MM.1S (cell line): ENCODE measurements at regions not wholly inside any gene's neighbourhood (a gene's known extent, or its start where the extent isn't known, plus 50 kb on each side); places are given as distances from the start of the nearest gene placed in this dataset.
A peak's percentile ranks its signal among the peaks of the same experiment; 100 is the strongest.

Experiments
- DNase-seq: peaks from one replicate; pipeline ENCODE4 v3.0.0-alpha.2; 2015
- H2AFZ ChIP-seq: fragments of 300-600 bp; sonication (generic); 2 replicates; pipeline ENCODE4 v1.6.0; 2016; ENCODE audit warnings: antibody characterized with exemption, low read length
- H3F3A ChIP-seq: fragments of 300-600 bp; sonication (generic); 2 replicates; pipeline ENCODE4 v1.6.1; 2016; ENCODE audit warnings: mild to moderate bottlenecking, antibody characterized with exemption, low read length, moderate library complexity, mixed read lengths; ENCODE audit not compliant: insufficient read depth
- H3K27ac ChIP-seq: fragments of 300-600 bp; sonication (generic); 2 replicates; pipeline ENCODE4 v1.5.1; 2016; ENCODE audit warnings: mild to moderate bottlenecking, low read length
- H3K27me3 ChIP-seq: fragments of 300-600 bp; sonication (generic); replicated peaks from 2 replicates; pipeline ENCODE4 v1.6.0; 2016; ENCODE audit warnings: low read length; ENCODE audit not compliant: insufficient read depth
- H3K36me3 ChIP-seq: fragments of 300-600 bp; sonication (generic); replicated peaks from 2 replicates; pipeline ENCODE4 v1.6.1; 2016; ENCODE audit warnings: mild to moderate bottlenecking, low read length, mixed read lengths; ENCODE audit not compliant: insufficient read depth
- H3K4me1 ChIP-seq: fragments of 300-600 bp; sonication (generic); 2 replicates; pipeline ENCODE4 v1.6.1; 2016; ENCODE audit warnings: low read length, mixed read lengths
- H3K4me2 ChIP-seq: fragments of 300-600 bp; sonication (generic); 2 replicates; pipeline ENCODE4 v1.6.0; 2016; ENCODE audit warnings: low read depth, low read length
- H3K4me3 ChIP-seq: fragments of 300-600 bp; sonication (generic); 2 replicates; pipeline ENCODE4 v1.5.1; 2016; ENCODE audit warnings: low read length, mixed read lengths
- H3K79me2 ChIP-seq: fragments of 300-600 bp; sonication (generic); 2 replicates; pipeline ENCODE4 v1.6.1; 2016; ENCODE audit warnings: mixed run types, low read length, mixed read lengths
- H3K9ac ChIP-seq: fragments of 300-600 bp; sonication (generic); 2 replicates; pipeline ENCODE4 v1.6.1; 2016; ENCODE audit warnings: low read length, mixed read lengths
- H3K9me2 ChIP-seq: fragments of 300-600 bp; sonication (generic); replicated peaks from 2 replicates; pipeline ENCODE4 v1.6.1; 2016; ENCODE audit warnings: mild to moderate bottlenecking, low read length, mixed read lengths; ENCODE audit not compliant: insufficient read depth
- H3K9me3 ChIP-seq: fragments of 300-600 bp; sonication (generic); replicated peaks from 2 replicates; pipeline ENCODE4 v1.6.1; 2016; ENCODE audit warnings: mild to moderate bottlenecking, low read length, mixed read lengths; ENCODE audit not compliant: insufficient read depth
- H4K20me1 ChIP-seq: fragments of 300-600 bp; sonication (generic); 2 replicates; pipeline ENCODE4 v1.6.1; 2016; ENCODE audit warnings: mild to moderate bottlenecking, low read length, moderate library complexity, mixed read lengths; ENCODE audit not compliant: insufficient read depth
- EZH2 ChIP-seq: fragments of 300-600 bp; sonication (generic); optimal IDR thresholded peaks from 2 replicates; pipeline ENCODE3; 2017; ENCODE audit warnings: low read depth, mild to moderate bottlenecking, antibody characterized with exemption, low read length, mixed read lengths
- EZH2phosphoT487 ChIP-seq: fragments of 300-600 bp; sonication (generic); IDR thresholded peaks from 2 replicates; pipeline ENCODE4 v1.6.1; 2018; ENCODE audit warnings: antibody characterized with exemption, low read length
- TF ChIP-seq, protein P1 (sequence below): fragments of 300-600 bp; sonication (generic); IDR thresholded peaks from 2 replicates; pipeline ENCODE4 v1.5.1; 2016; ENCODE audit warnings: antibody characterized with exemption, low read length, mixed read lengths

DNA sequence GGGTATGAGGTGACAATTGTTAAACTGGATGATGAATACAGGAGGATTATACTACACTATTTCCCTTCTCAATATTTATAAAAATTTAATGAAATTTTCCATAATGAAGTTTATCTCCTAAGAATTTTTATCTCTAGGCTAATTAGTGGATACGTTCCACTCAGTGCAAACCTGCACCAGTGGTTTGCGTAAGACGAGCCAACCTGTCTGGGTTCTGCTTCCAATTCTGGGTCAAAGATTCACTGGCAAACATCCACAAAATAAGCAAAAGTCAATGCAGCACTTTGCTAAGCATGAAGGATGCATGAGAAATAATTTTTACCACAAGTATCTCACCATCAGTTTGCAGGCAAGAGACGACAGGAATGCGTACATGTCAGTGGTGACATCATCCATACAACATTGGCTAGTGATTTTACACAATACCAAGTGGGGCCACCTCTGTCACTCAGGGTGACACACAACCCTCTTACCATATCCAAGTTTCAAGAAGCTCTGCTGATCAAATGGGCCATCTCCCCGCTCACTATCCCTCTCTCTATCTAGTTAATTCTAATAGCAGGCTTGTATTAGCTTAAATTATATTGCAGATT is 51.7 kb downstream of the FAM50B start:
- no peak overlapping the region for H3K27ac ChIP-seq
- TF ChIP-seq EZH2 = no peak
- TF ChIP-seq, protein P1, sequence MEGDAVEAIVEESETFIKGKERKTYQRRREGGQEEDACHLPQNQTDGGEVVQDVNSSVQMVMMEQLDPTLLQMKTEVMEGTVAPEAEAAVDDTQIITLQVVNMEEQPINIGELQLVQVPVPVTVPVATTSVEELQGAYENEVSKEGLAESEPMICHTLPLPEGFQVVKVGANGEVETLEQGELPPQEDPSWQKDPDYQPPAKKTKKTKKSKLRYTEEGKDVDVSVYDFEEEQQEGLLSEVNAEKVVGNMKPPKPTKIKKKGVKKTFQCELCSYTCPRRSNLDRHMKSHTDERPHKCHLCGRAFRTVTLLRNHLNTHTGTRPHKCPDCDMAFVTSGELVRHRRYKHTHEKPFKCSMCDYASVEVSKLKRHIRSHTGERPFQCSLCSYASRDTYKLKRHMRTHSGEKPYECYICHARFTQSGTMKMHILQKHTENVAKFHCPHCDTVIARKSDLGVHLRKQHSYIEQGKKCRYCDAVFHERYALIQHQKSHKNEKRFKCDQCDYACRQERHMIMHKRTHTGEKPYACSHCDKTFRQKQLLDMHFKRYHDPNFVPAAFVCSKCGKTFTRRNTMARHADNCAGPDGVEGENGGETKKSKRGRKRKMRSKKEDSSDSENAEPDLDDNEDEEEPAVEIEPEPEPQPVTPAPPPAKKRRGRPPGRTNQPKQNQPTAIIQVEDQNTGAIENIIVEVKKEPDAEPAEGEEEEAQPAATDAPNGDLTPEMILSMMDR = no peak
- no peak for TF ChIP-seq EZH2phosphoT487
- H3K9ac ChIP-seq = no peak overlapping the region
- H3K27me3 ChIP-seq = no peaks in the 10 kb centered on the region
- no peak overlapping the region for H3K4me2 ChIP-seq
- no peaks in the 10 kb centered on the region for H3K9me2 ChIP-seq
- no peak for DNase-seq
- H3K79me2 ChIP-seq = no peaks in the 10 kb centered on the region
- H3F3A ChIP-seq = no peaks in the 10 kb centered on the region
- H3K9me3 ChIP-seq = no peaks in the 10 kb centered on the region
- H4K20me1 ChIP-seq = no peaks in the 10 kb centered on the region
- 0 out of 2 replicates have a peak, but pooled peaks cover 5% of the 10 kb centered on the region for H3K4me1 ChIP-seq
- H3K36me3 ChIP-seq = no peaks in the 10 kb centered on the region
- H2AFZ ChIP-seq = no peak overlapping the region
- no peak overlapping the region for H3K4me3 ChIP-seq

DNA sequence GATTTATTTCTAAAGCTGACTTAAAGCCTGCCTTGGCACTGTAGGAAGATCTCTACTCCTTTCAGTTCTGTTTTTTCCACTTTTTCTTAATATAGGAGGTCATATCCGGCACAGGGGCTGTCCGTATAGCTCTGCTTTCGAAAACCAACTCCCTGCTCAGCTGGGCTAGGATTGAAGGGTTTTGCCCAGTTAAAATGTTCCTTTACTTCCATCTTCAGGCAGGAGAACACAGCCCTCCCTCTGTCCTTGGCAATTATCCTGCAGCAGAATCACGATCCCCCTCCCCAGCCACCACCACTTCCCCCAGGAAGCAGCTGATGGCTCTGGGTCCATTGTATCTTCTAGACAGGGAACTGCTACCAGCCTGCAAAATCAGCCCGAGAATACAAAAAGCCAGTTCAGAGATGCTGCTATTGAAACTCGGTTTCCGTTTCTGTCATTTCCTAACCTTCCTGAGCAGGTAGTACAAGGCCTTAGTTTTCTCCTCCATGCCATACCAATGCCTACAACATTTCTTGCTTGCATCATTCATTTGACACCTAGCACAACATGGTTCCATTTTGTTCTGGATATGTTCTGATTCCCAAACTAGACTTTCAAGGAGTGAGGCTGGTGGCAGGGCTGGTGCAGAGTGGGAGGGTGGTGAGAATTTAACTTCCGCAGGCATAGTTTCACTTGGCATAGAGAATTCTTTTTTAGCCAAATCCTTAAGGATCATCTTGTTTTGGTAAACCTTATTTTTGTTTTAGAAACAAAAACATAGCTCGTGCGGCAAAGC is 53.9 kb downstream of the FAM50B start:
- Histone ChIP-seq H3K27ac (no peak overlapping the region; the same call in 1 of the 2 replicates), H3K4me1 (0 out of 2 replicates have a peak, but pooled peaks cover 5% of the 10 kb centered on the region), H3K27me3 (peaks cover 2% of the 10 kb centered on the region; the same call in 1 of the 2 replicates), H3K9ac (no peak overlapping the region), H4K20me1 (no peaks in the 10 kb centered on the region), H3K9me3 (no peaks in the 10 kb centered on the region), H2AFZ (no peak overlapping the region), H3K36me3 (no peaks in the 10 kb centered on the region), H3K4me2 (peak overlapping the region; percentile 26; the same call in 1 of the 2 replicates), H3K79me2 (no peaks in the 10 kb centered on the region), H3F3A (no peaks in the 10 kb centered on the region), H3K4me3 (peak overlapping the region; percentile 10; the same call in 1 of the 2 replicates), H3K9me2 (no peaks in the 10 kb centered on the region)
- TF ChIP-seq, protein P1 = no peak
- TF ChIP-seq EZH2phosphoT487 (no peak), EZH2 (no peak)
- DNase-seq = peak; percentile 28

DNA sequence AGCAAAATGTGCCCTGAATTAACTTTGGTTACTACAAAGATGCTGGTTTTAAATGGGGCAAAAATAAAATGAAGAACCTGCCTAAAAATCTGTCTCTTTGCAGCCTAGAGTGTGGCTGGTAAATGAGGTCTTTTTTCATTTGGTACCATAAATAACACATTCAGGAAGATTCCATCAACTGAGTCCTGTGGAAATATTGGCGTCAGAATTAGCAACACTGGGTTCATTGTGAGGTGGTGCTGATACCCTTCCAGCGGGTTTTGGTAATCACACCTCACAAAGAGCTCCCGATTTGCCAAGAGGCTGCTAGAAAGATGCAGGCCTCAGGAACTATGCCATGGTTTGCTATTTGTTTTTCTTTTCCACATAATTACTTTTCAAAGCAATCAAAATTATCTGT is 55.3 kb downstream of the FAM50B start:
- H3K27ac ChIP-seq = no peak overlapping the region
- no peaks in the 10 kb centered on the region for H3K36me3 ChIP-seq
- H3K79me2 ChIP-seq = no peaks in the 10 kb centered on the region
- H3K27me3 ChIP-seq = peaks cover 6% of the 10 kb centered on the region; the same call in 1 of the 2 replicates
- H3K9me2 ChIP-seq = no peaks in the 10 kb centered on the region
- TF ChIP-seq EZH2phosphoT487 = no peak
- TF ChIP-seq, protein P1 = no peak
- no peak for TF ChIP-seq EZH2
- no peaks in the 10 kb centered on the region for H4K20me1 ChIP-seq
- no peak overlapping the region for H3K4me3 ChIP-seq
- 0 out of 2 replicates have a peak, but pooled peaks cover 5% of the 10 kb centered on the region for H3K4me1 ChIP-seq
- H3K4me2 ChIP-seq = no peak overlapping the region
- H3K9me3 ChIP-seq = no peaks in the 10 kb centered on the region
- no peaks in the 10 kb centered on the region for H3F3A ChIP-seq
- H2AFZ ChIP-seq = no peak overlapping the region
- no peak for DNase-seq
- no peak overlapping the region for H3K9ac ChIP-seq
